22Rv1 (cell line): ENCODE measurements at regions not wholly inside any gene's neighbourhood (a gene's known extent, or its start where the extent isn't known, plus 50 kb on each side); places are given as distances from the start of the nearest gene placed in this dataset.

Experiments
- H3K27ac ChIP-seq: fragments of 450-650 bp; 2 replicates; pipeline ENCODE4 v1.5.1; 2017
- ZFX ChIP-seq: fragments of 450-650 bp; IDR thresholded peaks from 2 replicates; pipeline ENCODE4 v1.6.1; 2017; ENCODE audit warnings: antibody characterized with exemption, borderline replicate concordance
- TF ChIP-seq, protein P1 (sequence below): fragments of 450-650 bp; IDR thresholded peaks from 2 replicates; pipeline ENCODE4 v1.5.1; 2017; ENCODE audit warnings: mild to moderate bottlenecking

DNA sequence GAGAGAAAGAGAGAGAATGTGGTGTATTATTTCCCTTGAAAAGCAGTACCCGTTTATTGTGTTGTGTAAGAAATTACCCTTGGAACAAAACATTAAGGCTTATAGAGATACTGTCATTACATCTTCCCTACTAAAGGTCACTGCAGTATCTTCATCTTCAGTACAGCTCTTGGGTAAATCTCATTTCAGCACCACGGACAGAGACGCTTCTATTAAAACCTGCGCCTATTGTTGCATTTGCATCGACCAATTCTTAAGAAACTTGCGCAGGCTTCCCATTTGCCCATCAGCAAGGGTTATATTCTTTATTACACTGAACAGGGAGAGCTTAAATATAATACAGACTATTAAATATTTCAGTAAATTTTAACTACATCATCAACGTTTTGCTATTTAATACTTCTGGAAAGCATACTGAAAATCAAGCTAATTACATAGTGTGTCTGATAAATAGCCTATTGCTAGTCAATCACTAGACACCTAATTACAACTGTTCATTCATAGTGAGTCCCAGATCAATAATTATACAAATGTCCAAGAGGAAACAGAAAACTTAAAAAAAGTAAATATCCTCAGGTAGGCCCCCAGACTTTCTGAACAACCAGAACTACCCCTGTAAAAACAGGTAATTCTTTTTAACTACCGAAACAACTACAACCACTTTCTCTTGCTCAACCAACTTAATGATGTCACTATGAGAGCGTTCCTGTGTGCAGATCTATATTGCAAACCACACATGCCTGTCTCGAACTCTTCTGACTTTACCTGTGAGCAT, 350.6 kb downstream of the LIG4 start:
- H3K27ac ChIP-seq = no peak overlapping the region
- TF ChIP-seq ZFX = no peak
- TF ChIP-seq, protein P1, sequence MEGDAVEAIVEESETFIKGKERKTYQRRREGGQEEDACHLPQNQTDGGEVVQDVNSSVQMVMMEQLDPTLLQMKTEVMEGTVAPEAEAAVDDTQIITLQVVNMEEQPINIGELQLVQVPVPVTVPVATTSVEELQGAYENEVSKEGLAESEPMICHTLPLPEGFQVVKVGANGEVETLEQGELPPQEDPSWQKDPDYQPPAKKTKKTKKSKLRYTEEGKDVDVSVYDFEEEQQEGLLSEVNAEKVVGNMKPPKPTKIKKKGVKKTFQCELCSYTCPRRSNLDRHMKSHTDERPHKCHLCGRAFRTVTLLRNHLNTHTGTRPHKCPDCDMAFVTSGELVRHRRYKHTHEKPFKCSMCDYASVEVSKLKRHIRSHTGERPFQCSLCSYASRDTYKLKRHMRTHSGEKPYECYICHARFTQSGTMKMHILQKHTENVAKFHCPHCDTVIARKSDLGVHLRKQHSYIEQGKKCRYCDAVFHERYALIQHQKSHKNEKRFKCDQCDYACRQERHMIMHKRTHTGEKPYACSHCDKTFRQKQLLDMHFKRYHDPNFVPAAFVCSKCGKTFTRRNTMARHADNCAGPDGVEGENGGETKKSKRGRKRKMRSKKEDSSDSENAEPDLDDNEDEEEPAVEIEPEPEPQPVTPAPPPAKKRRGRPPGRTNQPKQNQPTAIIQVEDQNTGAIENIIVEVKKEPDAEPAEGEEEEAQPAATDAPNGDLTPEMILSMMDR = no peak

DNA sequence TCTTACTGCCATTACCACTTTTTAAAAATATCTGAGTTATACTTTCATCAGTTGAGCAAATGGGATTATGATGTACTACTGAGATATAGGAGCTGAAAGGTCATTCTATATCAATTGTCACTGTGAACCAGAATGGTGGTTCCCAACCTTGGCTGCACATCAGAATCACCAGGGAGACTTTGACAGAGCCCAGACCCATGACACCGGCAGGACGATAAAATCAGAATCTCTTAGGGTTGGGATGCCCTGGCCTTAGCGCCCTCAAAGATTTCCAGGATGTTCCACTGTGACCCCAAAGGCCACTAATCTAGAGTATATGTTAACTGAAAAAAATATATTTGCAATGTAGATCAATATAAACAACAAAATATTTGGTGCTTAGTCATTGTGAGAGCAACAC, 355.1 kb downstream of the LIG4 start:
- H3K27ac ChIP-seq = no peak overlapping the region
- TF ChIP-seq ZFX = no peak
- TF ChIP-seq, protein P1 = no peak

DNA sequence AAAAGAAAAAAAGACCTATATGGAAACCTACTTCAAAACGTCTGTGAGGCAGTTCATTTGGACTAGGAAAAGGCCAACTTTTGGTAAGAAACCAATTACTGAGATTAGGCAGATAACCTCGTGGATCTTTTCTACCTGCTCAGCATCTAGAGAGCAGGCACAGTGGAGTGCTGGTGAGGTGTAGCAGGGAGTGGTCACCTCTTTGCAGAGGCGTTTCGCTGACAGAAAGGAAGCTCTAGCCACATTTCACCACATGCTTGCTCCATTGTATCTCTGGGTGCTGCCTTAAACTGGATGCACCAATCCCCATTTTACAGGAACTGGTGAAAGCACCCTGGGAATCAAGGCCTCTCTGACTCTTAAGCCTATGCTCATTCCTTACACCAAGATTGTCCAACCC, 360.5 kb downstream of the LIG4 start:
- H3K27ac ChIP-seq = no peak overlapping the region
- no peak for TF ChIP-seq ZFX
- TF ChIP-seq, protein P1 = no peak

- TF ChIP-seq ZFX = no peak
- TF ChIP-seq, protein P1 = no peak
These were observed 363.3 kb downstream of the LIG4 start for GRCh38 chr13:107852072-107852471.

GRCh38 chr13:107851670-107852069, 363.7 kb downstream of the LIG4 start:
- TF ChIP-seq, protein P1 = no peak
- no peak for TF ChIP-seq ZFX
- H3K27ac ChIP-seq = no peak overlapping the region

More at GRCh38 chr13:107852072-107852471, 363.3 kb downstream of the LIG4 start:
- no peak overlapping the region for H3K27ac ChIP-seq

GRCh38 chr13:107847406-107847805, 367.9 kb downstream of the LIG4 start:
- no peak overlapping the region for H3K27ac ChIP-seq
- TF ChIP-seq ZFX = no peak
- TF ChIP-seq, protein P1 = no peak

GRCh38 chr13:107846642-107847041, 368.7 kb downstream of the LIG4 start:
- H3K27ac ChIP-seq = no peak overlapping the region

More at GRCh38 chr13:107846642-107847041, 368.7 kb downstream of the LIG4 start:
- TF ChIP-seq, protein P1 = no peak
- TF ChIP-seq ZFX = no peak
